Sigmoid colon (tissue), 4 donors: ENCODE measurements at regions not wholly inside any gene's neighbourhood (a gene's known extent, or its start where the extent isn't known, plus 50 kb on each side); places are given as distances from the start of the nearest gene placed in this dataset.

Experiments
- POLR2A ChIP-seq, 2 donors: fragments of 450-650 bp; IDR thresholded peaks; one replicate each; pipeline ENCODE4 v1.6.1; 2016; ENCODE audit warnings: antibody characterized with exemption in 2 of 2, mild to moderate bottlenecking in 2 of 2, moderate library complexity in 2 of 2
- POLR2AphosphoS5 ChIP-seq, 4 donors: sonication (generic); formaldehyde crosslinking; IDR thresholded peaks; one replicate each; pipeline ENCODE4 v1.6.1; 2017; ENCODE audit warnings: antibody characterized with exemption in 4 of 4
- TF ChIP-seq, protein P1 (sequence below), 4 experiments: fragments of 450-650 bp in 3 of 4; fragments of 200-600 bp in 1 of 4; IDR thresholded peaks; one replicate each; pipeline ENCODE4 v1.5.1; 2016 to 2019; ENCODE audit warnings: antibody characterized with exemption in 4 of 4, mild to moderate bottlenecking in 3 of 4, moderate library complexity in 2 of 4

GRCh38 chrX:7316280-7316679 lies 168.3 kb upstream of the PUDP start:
- TF ChIP-seq, protein P1, sequence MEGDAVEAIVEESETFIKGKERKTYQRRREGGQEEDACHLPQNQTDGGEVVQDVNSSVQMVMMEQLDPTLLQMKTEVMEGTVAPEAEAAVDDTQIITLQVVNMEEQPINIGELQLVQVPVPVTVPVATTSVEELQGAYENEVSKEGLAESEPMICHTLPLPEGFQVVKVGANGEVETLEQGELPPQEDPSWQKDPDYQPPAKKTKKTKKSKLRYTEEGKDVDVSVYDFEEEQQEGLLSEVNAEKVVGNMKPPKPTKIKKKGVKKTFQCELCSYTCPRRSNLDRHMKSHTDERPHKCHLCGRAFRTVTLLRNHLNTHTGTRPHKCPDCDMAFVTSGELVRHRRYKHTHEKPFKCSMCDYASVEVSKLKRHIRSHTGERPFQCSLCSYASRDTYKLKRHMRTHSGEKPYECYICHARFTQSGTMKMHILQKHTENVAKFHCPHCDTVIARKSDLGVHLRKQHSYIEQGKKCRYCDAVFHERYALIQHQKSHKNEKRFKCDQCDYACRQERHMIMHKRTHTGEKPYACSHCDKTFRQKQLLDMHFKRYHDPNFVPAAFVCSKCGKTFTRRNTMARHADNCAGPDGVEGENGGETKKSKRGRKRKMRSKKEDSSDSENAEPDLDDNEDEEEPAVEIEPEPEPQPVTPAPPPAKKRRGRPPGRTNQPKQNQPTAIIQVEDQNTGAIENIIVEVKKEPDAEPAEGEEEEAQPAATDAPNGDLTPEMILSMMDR (IDR thresholded peaks at IDR 0.05): no peak
- TF ChIP-seq POLR2A (IDR thresholded peaks at IDR 0.05) (no peak), POLR2AphosphoS5 (IDR thresholded peaks at IDR 0.05) (no peak)
